ENCODE measurements at regions not wholly inside any gene's neighbourhood (a gene's known extent, or its start where the extent isn't known, plus 50 kb on each side); places are given as distances from the start of the nearest gene placed in this dataset.

DNA sequence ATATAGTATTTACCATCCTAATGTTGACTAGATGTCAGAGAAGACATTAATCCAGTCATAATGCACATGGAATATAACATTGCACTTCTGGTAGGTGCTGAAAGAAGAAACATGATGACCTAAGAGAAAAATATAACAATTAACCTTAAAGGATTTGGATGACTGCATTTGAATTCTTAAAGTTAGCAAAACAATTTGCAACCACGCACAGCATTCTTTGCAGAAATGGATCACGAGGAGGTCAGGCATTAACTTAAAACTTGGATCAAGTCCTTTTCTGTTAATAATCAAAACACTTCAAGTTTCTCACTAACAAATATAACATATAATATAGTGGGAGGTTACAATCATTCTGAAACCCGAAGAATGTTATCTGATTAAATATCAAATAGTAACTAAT is 525.0 kb upstream of the SLITRK6 start:
- TF ChIP-seq, protein P1, sequence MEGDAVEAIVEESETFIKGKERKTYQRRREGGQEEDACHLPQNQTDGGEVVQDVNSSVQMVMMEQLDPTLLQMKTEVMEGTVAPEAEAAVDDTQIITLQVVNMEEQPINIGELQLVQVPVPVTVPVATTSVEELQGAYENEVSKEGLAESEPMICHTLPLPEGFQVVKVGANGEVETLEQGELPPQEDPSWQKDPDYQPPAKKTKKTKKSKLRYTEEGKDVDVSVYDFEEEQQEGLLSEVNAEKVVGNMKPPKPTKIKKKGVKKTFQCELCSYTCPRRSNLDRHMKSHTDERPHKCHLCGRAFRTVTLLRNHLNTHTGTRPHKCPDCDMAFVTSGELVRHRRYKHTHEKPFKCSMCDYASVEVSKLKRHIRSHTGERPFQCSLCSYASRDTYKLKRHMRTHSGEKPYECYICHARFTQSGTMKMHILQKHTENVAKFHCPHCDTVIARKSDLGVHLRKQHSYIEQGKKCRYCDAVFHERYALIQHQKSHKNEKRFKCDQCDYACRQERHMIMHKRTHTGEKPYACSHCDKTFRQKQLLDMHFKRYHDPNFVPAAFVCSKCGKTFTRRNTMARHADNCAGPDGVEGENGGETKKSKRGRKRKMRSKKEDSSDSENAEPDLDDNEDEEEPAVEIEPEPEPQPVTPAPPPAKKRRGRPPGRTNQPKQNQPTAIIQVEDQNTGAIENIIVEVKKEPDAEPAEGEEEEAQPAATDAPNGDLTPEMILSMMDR (conservative IDR thresholded peaks at IDR 0.05; ENCODE audit: low read length): no peak
- TF ChIP-seq EZH2phosphoT487 (IDR thresholded peaks at IDR 0.05; ENCODE audit: borderline replicate concordance, low read depth, low read length): no peak
